Activated CD4-positive, alpha-beta memory T cell treated with anti-CD3 and anti-CD28 coated beads, Interleukin-2, amount 10 ng/mL, durations not matched to agents 7 days and 5 days (primary cell): ENCODE measurements at regions not wholly inside any gene's neighbourhood (a gene's known extent, or its start where the extent isn't known, plus 50 kb on each side); places are given as distances from the start of the nearest gene placed in this dataset.
"Not testable (repeated sequence)": the region's sequence is repeated elsewhere in the genome, so short reads cannot be mapped to it uniquely, and the experiment has no call there.

Source experiments
- CTCF ChIA-PET: fragments of 350-600 bp; sonication (Branson Sonifier 250); formaldehyde crosslinking; loops from one replicate; lab custom pipeline; 2021; ENCODE audit warnings: antibody characterized with exemption, inconsistent platforms; lab: Charles Lee
- POLR2A ChIA-PET: fragments of 350-600 bp; sonication (Branson Sonifier 250); formaldehyde crosslinking; loops from one replicate; lab custom pipeline; 2021; ENCODE audit warnings: antibody characterized with exemption; lab: Charles Lee
- DNase-seq: peaks from one replicate; pipeline ENCODE4 v3.0.0-alpha.2; 2020
- H3K27ac Mint-ChIP-seq: one replicate; pipeline ENCODE4 v1.8.0; 2021; ENCODE audit warnings: mild to moderate bottlenecking, mixed read lengths
- H3K27me3 Mint-ChIP-seq: one replicate; pipeline ENCODE4 v1.8.0; 2021; ENCODE audit warnings: mixed read lengths
- H3K36me3 Mint-ChIP-seq: one replicate; pipeline ENCODE4 v1.8.0; 2021; ENCODE audit warnings: low read depth, mixed read lengths
- H3K4me1 Mint-ChIP-seq: one replicate; pipeline ENCODE4 v1.8.0; 2021; ENCODE audit warnings: mixed read lengths
- H3K4me3 Mint-ChIP-seq: one replicate; pipeline ENCODE4 v1.8.0; 2021; ENCODE audit warnings: mild to moderate bottlenecking, mixed read lengths
- H3K9me3 Mint-ChIP-seq: one replicate; pipeline ENCODE4 v1.8.0; 2021; ENCODE audit warnings: mixed read lengths

DNA sequence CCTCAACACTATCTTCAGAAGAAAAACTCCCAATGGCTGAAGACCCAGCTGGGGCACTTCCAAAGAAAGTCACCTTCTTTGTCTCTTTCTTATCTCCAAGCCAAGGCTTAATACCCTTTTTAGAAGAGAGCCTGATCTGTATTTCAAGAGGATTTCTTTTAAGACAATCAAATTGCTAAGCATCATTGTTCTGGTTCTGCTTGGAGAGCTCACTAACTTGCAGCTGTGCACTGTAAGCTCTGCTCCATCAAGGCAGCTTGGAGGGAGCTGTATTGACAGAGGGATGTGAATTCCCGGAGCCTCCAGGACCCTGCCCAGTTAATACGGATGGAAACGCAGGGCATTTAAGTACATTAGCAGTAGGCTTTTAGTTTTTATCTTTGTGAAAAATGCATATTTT is 253.1 kb downstream of the TDRD15 start:
- Mint-ChIP-seq H3K4me3 (no peak overlapping the region), H3K27ac (no peak overlapping the region), H3K4me1 (no peaks in the 10 kb centered on the region), H3K36me3 (no peaks in the 10 kb centered on the region), H3K27me3 (no peaks in the 10 kb centered on the region), H3K9me3 (peaks cover 1% of the 10 kb centered on the region)
- no peak for DNase-seq
- POLR2A ChIA-PET, result no interaction called here
- CTCF ChIA-PET, result no interaction called here

DNA sequence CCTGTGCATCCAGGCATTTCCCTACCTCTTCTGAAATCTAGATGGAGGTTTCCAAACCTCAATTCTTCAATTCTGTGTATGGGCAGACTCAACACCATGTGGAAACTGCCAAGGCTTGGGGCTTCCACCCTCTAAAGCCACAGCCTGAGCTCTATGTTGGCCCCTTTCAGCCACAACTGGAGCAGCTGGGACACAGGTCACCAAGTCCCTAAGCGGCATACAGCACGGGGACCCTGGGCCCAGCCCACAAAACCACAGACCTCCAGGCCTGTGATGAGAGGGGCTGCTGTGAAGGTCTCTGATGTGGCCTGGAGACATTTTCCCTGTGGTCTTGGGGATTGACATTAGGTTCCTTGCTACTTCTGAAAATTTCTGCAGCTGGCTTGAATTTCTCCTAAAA is 255.4 kb downstream of the TDRD15 start:
- Mint-ChIP-seq H3K4me1 (no peaks in the 10 kb centered on the region), H3K9me3 (peaks cover 1% of the 10 kb centered on the region), H3K27me3 (no peaks in the 10 kb centered on the region), H3K4me3 (no peak overlapping the region), H3K27ac (no peak overlapping the region), H3K36me3 (no peaks in the 10 kb centered on the region)
- ChIA-PET POLR2A (no interaction called here), CTCF (no interaction called here)
- DNase-seq, result no peak

DNA sequence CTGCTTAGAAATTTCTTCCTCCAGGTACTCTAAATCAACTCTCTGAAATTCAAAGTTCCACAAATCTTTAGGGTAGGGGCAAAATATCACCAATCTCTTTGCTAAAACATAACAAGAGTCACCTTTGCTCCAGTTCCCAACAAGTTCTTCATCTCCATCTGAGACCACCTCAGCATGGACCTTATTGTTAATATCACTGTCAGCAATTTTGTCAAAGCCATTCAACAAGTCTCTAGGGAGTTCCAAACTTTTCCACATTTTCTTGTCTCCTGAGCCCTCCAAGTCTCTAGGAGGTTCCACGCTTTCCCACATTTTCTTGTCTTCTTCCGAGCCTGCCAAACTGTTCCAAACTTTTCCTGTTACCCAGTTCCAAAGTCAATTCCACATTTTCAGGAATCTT is 255.9 kb downstream of the TDRD15 start:
- DNase-seq, H3K27me3 Mint-ChIP-seq, H3K4me3 Mint-ChIP-seq, H3K27ac Mint-ChIP-seq, H3K36me3 Mint-ChIP-seq, CTCF ChIA-PET, H3K9me3 Mint-ChIP-seq, POLR2A ChIA-PET, H3K4me1 Mint-ChIP-seq: not testable (repeated sequence)

DNA sequence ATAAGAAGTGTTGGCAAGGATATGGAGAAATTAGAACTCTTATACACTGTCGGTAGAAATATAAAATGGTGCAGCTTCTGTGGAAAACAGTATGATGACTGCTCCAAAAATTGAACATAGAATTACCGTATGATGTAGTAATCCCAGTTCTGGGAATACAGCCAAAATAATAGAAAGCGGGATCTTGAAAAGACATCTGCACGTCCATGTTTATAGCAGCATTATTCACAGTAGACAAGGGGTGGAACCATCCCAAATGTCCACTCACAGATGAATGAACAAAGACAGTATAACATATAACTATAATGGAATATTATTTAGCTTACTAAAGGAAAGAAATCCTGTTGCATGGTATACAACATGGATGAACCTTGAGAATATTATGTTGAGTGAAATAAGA is 257.7 kb downstream of the TDRD15 start:
- Mint-ChIP-seq H3K36me3 (no peaks in the 10 kb centered on the region), H3K27me3 (no peaks in the 10 kb centered on the region), H3K9me3 (peaks cover 1% of the 10 kb centered on the region), H3K4me1 (no peaks in the 10 kb centered on the region), H3K4me3 (no peak overlapping the region), H3K27ac (no peak overlapping the region)
- no peak for DNase-seq
- CTCF ChIA-PET, result no interaction called here
- POLR2A ChIA-PET, result no interaction called here

DNA sequence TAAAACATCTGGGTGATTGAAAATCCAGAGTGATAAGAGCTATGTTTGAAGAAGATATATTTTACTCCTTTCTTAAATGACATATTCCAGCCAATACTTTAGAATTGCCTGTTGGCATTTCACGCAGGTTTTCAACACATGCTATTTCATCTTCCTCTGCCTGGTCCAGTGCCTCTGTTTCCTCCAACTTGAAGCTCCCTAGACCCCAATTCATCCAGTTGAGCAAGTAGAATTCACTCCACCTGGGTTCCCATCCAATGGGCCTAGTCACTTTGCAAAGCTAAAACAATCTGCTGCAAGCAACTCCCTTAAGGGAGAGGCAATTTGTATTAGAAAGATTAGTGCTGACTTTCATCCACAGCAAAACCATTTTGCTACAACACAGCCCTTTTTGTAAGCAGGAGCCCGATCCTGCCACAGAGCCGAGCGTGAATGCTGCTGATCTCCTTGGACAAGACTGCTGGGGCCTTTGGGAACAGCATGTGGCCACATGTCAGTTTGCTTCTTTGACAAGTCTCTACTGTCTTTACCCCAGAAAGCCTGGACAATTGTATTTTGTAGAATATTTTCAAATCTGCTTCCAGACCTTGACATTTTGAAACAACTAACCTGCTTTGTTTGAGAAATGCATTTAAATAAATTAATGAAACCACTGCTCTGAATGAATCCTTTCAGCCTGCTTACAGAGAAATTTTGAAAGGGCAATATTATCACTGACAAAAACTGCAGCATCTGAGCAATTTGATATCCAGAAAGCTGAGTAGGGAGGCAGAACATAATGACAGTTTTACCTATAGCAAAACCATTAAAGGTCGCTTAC is 259.1 kb downstream of the TDRD15 start:
- CTCF ChIA-PET, result no interaction called here
- H3K9me3 Mint-ChIP-seq, result peaks cover 1% of the 10 kb centered on the region
- H3K4me1 Mint-ChIP-seq, result no peaks in the 10 kb centered on the region
- no peak overlapping the region for H3K27ac Mint-ChIP-seq
- POLR2A ChIA-PET, result no interaction called here
- no peak for DNase-seq
- H3K36me3 Mint-ChIP-seq, result no peaks in the 10 kb centered on the region
- no peaks in the 10 kb centered on the region for H3K27me3 Mint-ChIP-seq
- H3K4me3 Mint-ChIP-seq, result no peak overlapping the region

DNA sequence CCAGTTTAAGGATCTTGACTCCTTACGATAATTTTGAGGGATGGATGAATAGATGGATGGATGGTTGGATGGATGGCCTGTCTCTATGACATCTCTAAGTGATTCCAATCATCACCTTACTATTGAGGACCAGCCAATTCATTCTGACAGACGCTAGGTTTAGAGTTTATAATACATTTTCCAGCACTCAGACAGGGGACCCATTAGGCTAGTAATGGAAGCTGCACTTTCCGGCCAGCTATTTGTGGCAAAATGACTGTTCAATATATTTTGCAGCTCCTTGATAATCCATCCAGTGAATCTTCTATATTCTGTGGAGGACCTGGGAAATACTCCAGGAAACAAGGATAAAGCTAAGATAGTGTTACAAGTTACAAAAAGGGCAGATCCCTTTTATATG is 262.9 kb downstream of the TDRD15 start:
- Mint-ChIP-seq H3K4me1 (no peaks in the 10 kb centered on the region), H3K9me3 (no peaks in the 10 kb centered on the region), H3K4me3 (no peak overlapping the region), H3K27ac (no peak overlapping the region), H3K27me3 (no peaks in the 10 kb centered on the region), H3K36me3 (no peaks in the 10 kb centered on the region)
- CTCF ChIA-PET, result no interaction called here
- no peak for DNase-seq
- POLR2A ChIA-PET, result no interaction called here

DNA sequence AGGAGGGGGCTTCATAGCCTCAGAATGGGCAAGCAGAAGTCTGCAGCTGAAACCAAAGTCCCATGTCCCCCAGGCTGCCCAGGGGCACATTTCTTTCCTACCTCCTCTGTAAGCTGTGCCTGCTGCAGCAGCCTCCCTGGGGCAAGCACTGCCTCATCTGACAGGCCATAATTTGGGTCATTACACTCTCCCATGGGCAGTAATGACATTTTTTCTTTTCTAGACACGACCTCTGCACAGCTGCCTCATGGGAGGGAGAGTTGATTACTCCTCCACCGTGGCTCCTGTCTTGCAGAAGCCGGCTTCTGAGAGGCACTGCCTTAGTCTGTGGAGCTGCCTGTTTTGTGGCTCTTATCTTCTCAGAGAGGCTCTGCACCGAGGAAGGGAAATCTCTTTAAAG is 268.9 kb downstream of the TDRD15 start:
- H3K9me3 Mint-ChIP-seq, result no peaks in the 10 kb centered on the region
- no peak overlapping the region for H3K27ac Mint-ChIP-seq
- H3K4me1 Mint-ChIP-seq, result no peaks in the 10 kb centered on the region
- H3K36me3 Mint-ChIP-seq, result no peaks in the 10 kb centered on the region
- H3K27me3 Mint-ChIP-seq, result no peaks in the 10 kb centered on the region
- ChIA-PET CTCF (no interaction called here), POLR2A (no interaction called here)
- H3K4me3 Mint-ChIP-seq, result no peak overlapping the region
- DNase-seq, result no peak

DNA sequence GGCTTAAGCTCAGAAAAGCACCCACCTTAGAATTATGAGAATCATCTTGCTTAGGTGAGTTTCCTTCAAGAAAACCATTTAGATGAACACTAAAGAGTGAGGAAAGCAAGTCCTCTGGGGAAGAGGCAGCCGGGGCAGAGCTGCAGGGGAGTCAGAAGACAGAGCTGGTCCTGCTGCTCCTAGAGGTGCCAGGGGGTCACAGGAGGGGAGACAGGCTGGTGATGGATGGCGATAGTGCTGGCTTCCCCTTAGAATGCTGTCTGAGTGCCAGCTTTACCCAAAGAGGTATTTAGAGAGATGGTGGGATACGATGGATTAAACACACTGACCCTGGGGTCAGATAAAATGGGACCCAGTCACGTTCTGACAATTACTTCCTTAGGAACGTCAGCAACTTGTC is 269.4 kb downstream of the TDRD15 start:
- Mint-ChIP-seq H3K27ac (no peak overlapping the region), H3K9me3 (no peaks in the 10 kb centered on the region), H3K4me3 (no peak overlapping the region), H3K4me1 (no peaks in the 10 kb centered on the region), H3K36me3 (no peaks in the 10 kb centered on the region), H3K27me3 (no peaks in the 10 kb centered on the region)
- POLR2A ChIA-PET, result no interaction called here
- CTCF ChIA-PET, result no interaction called here
- DNase-seq, result no peak

DNA sequence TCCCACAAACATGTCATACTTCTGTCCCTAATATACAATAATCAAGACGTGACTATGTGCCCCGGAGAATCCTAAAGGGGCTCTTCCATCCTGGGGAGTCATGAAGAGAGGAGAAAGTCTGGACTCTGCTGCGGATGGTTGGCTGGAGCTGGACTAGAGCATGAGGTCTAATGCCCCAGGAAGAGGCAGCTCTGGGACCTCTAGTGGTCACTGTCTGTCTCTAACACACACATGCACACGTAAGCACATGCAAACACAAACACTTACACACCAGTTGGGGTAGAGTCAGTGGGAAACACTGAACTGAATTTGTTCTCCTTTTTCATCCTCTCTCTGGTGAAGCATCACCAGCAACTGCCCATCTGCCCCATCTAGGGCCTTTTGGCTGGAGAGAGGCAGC is 271.6 kb downstream of the TDRD15 start:
- H3K27me3 Mint-ChIP-seq, result no peaks in the 10 kb centered on the region
- no peaks in the 10 kb centered on the region for H3K4me1 Mint-ChIP-seq
- DNase-seq, result no peak
- ChIA-PET CTCF (no interaction called here), POLR2A (no interaction called here)
- no peaks in the 10 kb centered on the region for H3K9me3 Mint-ChIP-seq
- H3K36me3 Mint-ChIP-seq, result no peaks in the 10 kb centered on the region
- H3K27ac Mint-ChIP-seq, result no peak overlapping the region
- no peak overlapping the region for H3K4me3 Mint-ChIP-seq

DNA sequence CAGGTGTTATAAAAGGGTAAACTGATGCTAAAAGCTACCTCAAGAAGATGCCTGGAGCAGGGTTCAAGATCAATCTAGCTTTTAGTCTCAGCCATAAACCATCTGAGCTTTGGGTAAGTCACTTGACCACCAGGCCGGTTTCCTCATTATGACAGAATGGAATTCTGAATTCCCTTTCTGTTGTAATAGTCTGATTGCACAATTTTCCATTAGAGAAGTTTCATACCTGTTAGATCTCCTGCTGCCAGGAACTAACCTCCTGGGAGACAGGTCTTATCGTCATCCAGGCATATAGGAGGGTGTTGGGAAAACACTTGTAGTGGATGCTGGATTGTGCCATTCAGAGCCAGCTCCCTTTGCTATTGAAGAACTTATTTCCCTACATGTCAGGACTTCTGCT is 272.5 kb downstream of the TDRD15 start:
- ChIA-PET CTCF (no interaction called here), POLR2A (no interaction called here)
- DNase-seq, result no peak
- H3K4me3 Mint-ChIP-seq, result no peak overlapping the region
- no peaks in the 10 kb centered on the region for H3K36me3 Mint-ChIP-seq
- no peaks in the 10 kb centered on the region for H3K4me1 Mint-ChIP-seq
- H3K27me3 Mint-ChIP-seq, result no peaks in the 10 kb centered on the region
- H3K27ac Mint-ChIP-seq, result no peak overlapping the region
- H3K9me3 Mint-ChIP-seq, result no peaks in the 10 kb centered on the region

DNA sequence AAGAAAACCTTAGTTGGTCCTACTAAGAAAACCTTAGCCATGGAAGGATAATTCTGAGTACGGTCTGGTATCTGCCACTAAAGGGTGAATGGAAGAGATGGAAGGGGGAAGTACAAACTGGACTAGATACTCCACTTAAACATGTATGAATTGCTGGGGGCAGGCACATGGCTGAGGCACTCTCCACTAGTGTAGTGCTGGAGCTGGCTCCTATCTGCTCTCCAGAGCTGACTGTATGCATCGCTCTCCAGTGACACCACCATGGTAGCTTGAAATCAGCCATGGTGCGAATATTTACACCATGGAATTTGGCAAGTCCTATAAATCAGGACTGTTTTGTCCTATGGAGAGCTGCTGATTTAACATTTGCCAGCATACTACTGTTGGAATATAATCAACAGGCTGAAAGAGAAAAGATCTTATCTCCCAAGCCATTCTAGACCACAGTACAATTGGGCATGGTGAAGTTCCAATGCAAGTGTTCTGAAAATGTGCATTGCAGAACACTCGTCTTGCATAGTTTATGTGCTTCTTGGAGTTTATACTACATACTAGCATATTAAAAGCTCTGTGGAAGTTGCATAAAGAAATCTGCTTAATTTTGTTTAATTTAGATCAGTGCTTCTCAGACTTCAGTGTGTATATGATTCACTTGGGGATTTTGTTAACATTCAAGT is 277.4 kb downstream of the TDRD15 start:
- DNase-seq, result no peak
- no peaks in the 10 kb centered on the region for H3K4me1 Mint-ChIP-seq
- no peaks in the 10 kb centered on the region for H3K27me3 Mint-ChIP-seq
- H3K9me3 Mint-ChIP-seq, result no peaks in the 10 kb centered on the region
- POLR2A ChIA-PET, result no interaction called here
- CTCF ChIA-PET, result no interaction called here
- H3K36me3 Mint-ChIP-seq, result no peaks in the 10 kb centered on the region
- no peak overlapping the region for H3K27ac Mint-ChIP-seq
- H3K4me3 Mint-ChIP-seq, result no peak overlapping the region

DNA sequence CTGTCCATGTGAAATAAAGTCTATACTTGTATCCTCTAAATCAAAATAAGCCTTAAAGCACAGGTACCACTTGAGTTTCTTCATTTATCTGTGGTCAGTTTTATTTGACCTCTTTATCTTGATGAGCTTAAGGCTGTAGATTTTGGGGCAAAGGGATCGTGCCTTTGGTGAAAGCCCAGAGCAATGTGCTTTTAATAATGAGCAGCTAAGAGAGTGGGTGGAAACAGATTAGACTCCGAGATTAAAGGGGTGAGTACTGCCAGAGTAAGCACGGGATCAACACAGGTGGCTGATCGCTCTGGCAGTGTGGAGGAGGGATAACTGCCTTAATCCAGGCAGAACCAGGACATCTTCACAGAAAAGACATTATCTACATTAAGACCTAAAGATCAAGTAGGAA is 280.4 kb downstream of the TDRD15 start:
- H3K27me3 Mint-ChIP-seq, result no peaks in the 10 kb centered on the region
- H3K4me3 Mint-ChIP-seq, result no peak overlapping the region
- no peaks in the 10 kb centered on the region for H3K9me3 Mint-ChIP-seq
- ChIA-PET POLR2A (no interaction called here), CTCF (no interaction called here)
- H3K4me1 Mint-ChIP-seq, result no peaks in the 10 kb centered on the region
- DNase-seq, result no peak
- H3K27ac Mint-ChIP-seq, result no peak overlapping the region
- H3K36me3 Mint-ChIP-seq, result no peaks in the 10 kb centered on the region

DNA sequence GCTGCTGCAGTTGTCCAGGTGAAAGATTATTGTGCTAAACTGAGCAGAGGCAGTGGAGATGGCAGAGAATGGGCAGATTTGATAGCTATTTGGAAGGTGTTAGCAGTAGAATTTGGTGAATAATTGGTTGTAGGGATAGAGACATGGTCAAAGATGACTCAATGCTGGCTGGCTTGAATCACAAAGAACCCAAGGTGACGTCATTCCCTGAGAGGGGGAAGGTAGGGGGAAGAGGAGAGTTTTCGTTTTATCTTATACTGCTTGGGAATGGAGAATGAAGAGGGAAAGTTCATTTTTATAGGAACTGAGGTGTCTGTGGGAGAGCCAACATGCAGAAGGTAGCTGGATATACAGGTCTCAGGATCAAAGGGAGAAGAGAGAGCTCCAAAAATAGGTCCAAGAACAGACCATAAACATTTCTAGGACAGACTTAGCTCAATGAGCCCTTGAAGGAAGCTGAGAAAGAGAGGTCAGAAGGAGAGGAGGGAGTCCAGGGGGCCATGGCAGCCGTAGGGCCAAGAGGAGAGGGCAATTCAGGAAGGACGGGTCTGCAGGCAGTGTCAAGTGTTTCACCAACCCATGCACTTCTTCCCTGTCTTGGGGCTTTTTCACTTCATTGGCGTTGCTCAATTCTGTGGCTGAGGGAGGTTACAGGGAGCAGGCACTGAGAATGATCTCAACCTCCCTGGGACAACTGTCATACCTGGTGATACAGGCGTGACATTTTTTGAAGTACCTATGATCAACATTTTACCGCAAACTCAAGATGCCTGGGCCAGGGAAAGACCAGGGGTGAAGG is 281.3 kb downstream of the TDRD15 start:
- Mint-ChIP-seq H3K4me1 (no peaks in the 10 kb centered on the region), H3K9me3 (no peaks in the 10 kb centered on the region), H3K36me3 (no peaks in the 10 kb centered on the region), H3K4me3 (no peak overlapping the region), H3K27me3 (no peaks in the 10 kb centered on the region), H3K27ac (no peak overlapping the region)
- no peak for DNase-seq
- CTCF ChIA-PET, result no interaction called here
- POLR2A ChIA-PET, result no interaction called here
